ENCODE measurements at regions not wholly inside any gene's neighbourhood (a gene's known extent, or its start where the extent isn't known, plus 50 kb on each side); places are given as distances from the start of the nearest gene placed in this dataset.
A peak's percentile ranks its signal among the peaks of the same experiment; 100 is the strongest.

GRCh38 chr4:124414276-124415040 lies 298.1 kb downstream of the ANKRD50 start:
- Histone ChIP-seq H3K4me3 (ENCODE audit: low read depth, low read length) (no peak overlapping the region), H3K27ac (peak overlapping the region; percentile 94), H3K36me3 (replicated peaks) (no peaks in the 10 kb centered on the region), H3K27me3 (replicated peaks) (no peaks in the 10 kb centered on the region)
- DNase-seq = peak; percentile 58
- TF ChIP-seq, protein P1, sequence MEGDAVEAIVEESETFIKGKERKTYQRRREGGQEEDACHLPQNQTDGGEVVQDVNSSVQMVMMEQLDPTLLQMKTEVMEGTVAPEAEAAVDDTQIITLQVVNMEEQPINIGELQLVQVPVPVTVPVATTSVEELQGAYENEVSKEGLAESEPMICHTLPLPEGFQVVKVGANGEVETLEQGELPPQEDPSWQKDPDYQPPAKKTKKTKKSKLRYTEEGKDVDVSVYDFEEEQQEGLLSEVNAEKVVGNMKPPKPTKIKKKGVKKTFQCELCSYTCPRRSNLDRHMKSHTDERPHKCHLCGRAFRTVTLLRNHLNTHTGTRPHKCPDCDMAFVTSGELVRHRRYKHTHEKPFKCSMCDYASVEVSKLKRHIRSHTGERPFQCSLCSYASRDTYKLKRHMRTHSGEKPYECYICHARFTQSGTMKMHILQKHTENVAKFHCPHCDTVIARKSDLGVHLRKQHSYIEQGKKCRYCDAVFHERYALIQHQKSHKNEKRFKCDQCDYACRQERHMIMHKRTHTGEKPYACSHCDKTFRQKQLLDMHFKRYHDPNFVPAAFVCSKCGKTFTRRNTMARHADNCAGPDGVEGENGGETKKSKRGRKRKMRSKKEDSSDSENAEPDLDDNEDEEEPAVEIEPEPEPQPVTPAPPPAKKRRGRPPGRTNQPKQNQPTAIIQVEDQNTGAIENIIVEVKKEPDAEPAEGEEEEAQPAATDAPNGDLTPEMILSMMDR (IDR thresholded peaks at IDR 0.05; ENCODE audit: low read depth, low read length, missing control alignments) = no peak
- in situ Hi-C loops (cut with HindIII; ENCODE audit: low pct_ligation_motif_present, low sequenced_read_pairs) = no loop called here

- H3K27me3 ChIP-seq (replicated peaks) = no peaks in the 10 kb centered on the region
- peak; percentile 72 for DNase-seq
- in situ Hi-C loops (cut with HindIII; ENCODE audit: low pct_ligation_motif_present, low sequenced_read_pairs) = no loop called here
- TF ChIP-seq, protein P1 (IDR thresholded peaks at IDR 0.05; ENCODE audit: low read depth, low read length, missing control alignments) = no peak
- peak overlapping the region; percentile 94 for H3K27ac ChIP-seq
- H3K4me3 ChIP-seq (ENCODE audit: low read depth, low read length) = peak overlapping the region; percentile 1
- no peaks in the 10 kb centered on the region for H3K36me3 ChIP-seq (replicated peaks)
Observed at GRCh38 chr4:124415146-124415545, 297.4 kb downstream of the ANKRD50 start.

- Histone ChIP-seq H3K4me3 (ENCODE audit: low read depth, low read length) (no peak overlapping the region), H3K27ac (no peak overlapping the region), H3K36me3 (replicated peaks) (no peaks in the 10 kb centered on the region), H3K27me3 (replicated peaks) (no peaks in the 10 kb centered on the region)
- TF ChIP-seq, protein P1 (IDR thresholded peaks at IDR 0.05; ENCODE audit: low read depth, low read length, missing control alignments) = no peak
- in situ Hi-C loops (cut with HindIII; ENCODE audit: low pct_ligation_motif_present, low sequenced_read_pairs) = no loop called here
- DNase-seq = no peak
Observed at GRCh38 chr4:124417371-124417770, 295.2 kb downstream of the ANKRD50 start.

DNA sequence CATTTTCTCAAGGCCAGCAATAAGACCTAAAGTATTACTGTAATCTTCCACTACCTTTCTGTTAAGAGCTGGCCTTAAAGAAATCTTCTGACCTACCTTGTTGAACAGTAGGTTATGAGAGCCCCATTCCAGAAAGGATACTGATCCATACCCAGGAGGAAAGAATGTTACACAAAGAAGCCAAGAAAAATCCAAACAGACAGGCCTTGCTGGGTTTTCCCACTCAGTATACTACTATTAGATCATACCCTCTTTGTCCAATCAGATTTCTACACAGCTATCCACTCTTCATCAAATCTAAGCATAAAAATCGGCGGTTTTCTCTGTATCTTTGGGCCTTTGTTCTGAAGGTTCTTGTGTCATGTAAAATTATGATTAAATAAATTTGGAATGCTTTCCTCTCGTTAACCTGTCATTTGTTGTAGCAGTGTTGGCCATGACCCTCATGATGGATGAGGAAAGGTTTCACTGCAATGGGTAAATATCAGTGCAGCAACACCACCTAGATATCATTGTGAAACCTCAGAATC lies 292.3 kb downstream of the ANKRD50 start:
- Histone ChIP-seq H3K4me3 (ENCODE audit: low read depth, low read length) (no peak overlapping the region), H3K36me3 (replicated peaks) (no peaks in the 10 kb centered on the region), H3K27ac (no peak overlapping the region), H3K27me3 (replicated peaks) (no peaks in the 10 kb centered on the region)
- TF ChIP-seq, protein P1 (IDR thresholded peaks at IDR 0.05; ENCODE audit: low read depth, low read length, missing control alignments) = no peak
- in situ Hi-C loops (cut with HindIII; ENCODE audit: low pct_ligation_motif_present, low sequenced_read_pairs) = no loop called here
- DNase-seq = no peak

DNA sequence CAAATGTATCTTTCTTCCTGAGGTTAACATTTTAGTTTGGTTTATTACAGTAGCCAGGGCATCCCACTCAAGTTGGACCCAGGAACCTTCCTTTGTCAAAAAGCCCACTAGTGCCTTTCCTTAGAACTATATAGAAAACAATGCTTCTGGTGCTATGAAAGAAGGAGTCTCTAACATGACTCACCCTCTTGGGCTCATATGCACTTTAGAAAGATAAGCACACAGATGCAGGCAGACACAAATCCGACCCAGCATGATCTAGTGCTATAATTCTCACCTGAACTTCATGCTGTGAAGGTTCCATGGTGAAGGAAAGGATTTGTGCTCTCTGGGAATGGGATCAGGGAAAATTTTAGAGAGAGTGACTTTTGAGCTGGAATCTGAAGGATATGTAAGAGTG lies 289.4 kb downstream of the ANKRD50 start:
- TF ChIP-seq, protein P1 (IDR thresholded peaks at IDR 0.05; ENCODE audit: low read depth, low read length, missing control alignments) = no peak
- H3K27me3 ChIP-seq (replicated peaks) = no peaks in the 10 kb centered on the region
- peak; percentile 75 for DNase-seq
- H3K4me3 ChIP-seq (ENCODE audit: low read depth, low read length) = no peak overlapping the region
- in situ Hi-C loops (cut with HindIII; ENCODE audit: low pct_ligation_motif_present, low sequenced_read_pairs) = no loop called here
- no peaks in the 10 kb centered on the region for H3K36me3 ChIP-seq (replicated peaks)
- peak overlapping the region; percentile 61 for H3K27ac ChIP-seq

Measured in brain microvascular endothelial cell (primary cell).